K562 (cell line): ENCODE measurements at regions not wholly inside any gene's neighbourhood (a gene's known extent, or its start where the extent isn't known, plus 50 kb on each side); places are given as distances from the start of the nearest gene placed in this dataset.

Experiments
- REST ChIP-seq, 2 experiments: fragments of 450-650 bp; formaldehyde crosslinking in 1 of 2; IDR thresholded peaks; 2 replicates each; pipeline versions ENCODE4 v1.4.0 to v1.6.1; 2014 to 2020; ENCODE audit warnings: mild to moderate bottlenecking in 2 of 2, borderline replicate concordance in 1 of 2, low read depth in 1 of 2

GRCh38 chr11:116134450-116134849, 630.2 kb upstream of the CADM1 start (continued):
- TF ChIP-seq REST (IDR thresholded peaks at IDR 0.05; ENCODE audit: borderline replicate concordance) = no peak
- no peak for TF ChIP-seq REST (CRISPR knock-in tag; IDR thresholded peaks at IDR 0.05; ENCODE audit: low read depth)
- TF ChIP-seq, all 486 proteins: peak for 0
